Mucosa of rectum (tissue), 2 donors: ENCODE measurements at regions not wholly inside any gene's neighbourhood (a gene's known extent, or its start where the extent isn't known, plus 50 kb on each side); places are given as distances from the start of the nearest gene placed in this dataset.

Experiments
- H3K27ac ChIP-seq, 2 donors: one replicate each; pipeline ENCODE4 v1.7.0; 2013; ENCODE audit warnings: inconsistent platforms in 2 of 2, low read depth in 2 of 2, low read length in 2 of 2
- H3K27me3 ChIP-seq, 2 donors: one replicate each; pipeline ENCODE4 v1.7.0; 2013; ENCODE audit warnings: low read length in 2 of 2; ENCODE audit not compliant: control insufficient read depth in 2 of 2, insufficient read depth in 2 of 2
- H3K36me3 ChIP-seq, 2 donors: one replicate each; pipeline ENCODE4 v1.7.0; 2013; ENCODE audit warnings: low read length in 2 of 2; ENCODE audit not compliant: control insufficient read depth in 2 of 2, insufficient read depth in 2 of 2
- H3K4me1 ChIP-seq, 2 donors: one replicate each; pipeline ENCODE4 v1.7.0; 2013; ENCODE audit warnings: low read length in 2 of 2, mild to moderate bottlenecking in 1 of 2; ENCODE audit not compliant: control insufficient read depth in 2 of 2, insufficient read depth in 2 of 2
- H3K4me3 ChIP-seq, 2 donors: one replicate each; pipeline ENCODE4 v1.7.0; 2013; ENCODE audit warnings: low read length in 2 of 2
- H3K9ac ChIP-seq, 2 donors: one replicate each; pipeline ENCODE4 v1.7.0; 2013; ENCODE audit warnings: low read length in 2 of 2, low read depth in 1 of 2, mild to moderate bottlenecking in 1 of 2
- H3K9me3 ChIP-seq, 2 donors: one replicate each; pipeline ENCODE4 v1.7.0; 2013; ENCODE audit warnings: low read length in 2 of 2; ENCODE audit not compliant: control insufficient read depth in 2 of 2
- donor health status: healthy.
- donor health status: Normal muscosa, but diverticular disease.

- Histone ChIP-seq H3K36me3 (no peaks in the 10 kb centered on the region), H3K4me3 (no peak overlapping the region), H3K9ac (no peak overlapping the region), H3K27me3 (peaks cover 0 to 3% of the 10 kb centered on the region in 2 donors), H3K27ac (no peak overlapping the region), H3K4me1 (no peaks in the 10 kb centered on the region), H3K9me3 (no peaks in the 10 kb centered on the region)
These were observed 180.4 kb downstream of the DLL1 start for GRCh38 chr6:170110201-170111140.

DNA sequence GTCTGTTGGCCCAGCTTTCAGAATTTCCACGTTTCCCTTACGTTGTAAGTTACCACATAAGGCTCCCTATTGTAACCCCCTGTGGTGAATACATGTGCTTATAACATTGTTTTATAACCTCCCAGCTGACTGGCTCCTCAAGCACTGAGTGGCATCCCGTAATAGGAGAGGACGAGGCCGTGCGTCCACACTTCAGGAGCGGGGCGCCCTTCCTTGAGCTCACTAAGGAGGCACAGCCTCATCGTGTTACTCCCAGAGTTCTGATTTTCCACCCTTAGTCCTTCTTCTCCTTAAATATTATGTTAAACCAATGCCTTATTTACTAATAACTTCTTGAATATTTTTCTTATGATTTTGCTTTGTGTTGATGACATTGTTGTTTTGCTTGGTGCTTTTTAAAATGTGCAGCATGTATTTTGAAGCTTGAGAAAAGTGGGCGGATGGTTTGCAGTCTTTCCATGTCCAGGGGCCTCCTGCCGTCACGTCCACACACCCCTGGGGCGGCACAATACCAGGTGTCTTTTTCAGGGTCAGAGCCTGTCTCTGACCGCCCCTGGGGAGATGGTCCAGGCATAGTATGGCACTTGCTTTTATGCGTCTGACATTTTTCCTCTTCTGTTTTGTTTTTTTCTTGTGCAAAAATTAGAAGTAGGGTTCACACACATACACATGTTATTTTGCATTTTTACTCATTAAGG, 181.8 kb downstream of the DLL1 start:
- Histone ChIP-seq H3K9me3 (no peaks in the 10 kb centered on the region), H3K4me1 (no peaks in the 10 kb centered on the region), H3K27me3 (peaks cover 0 to 3% of the 10 kb centered on the region in 2 donors), H3K9ac (no peak overlapping the region), H3K4me3 (no peak overlapping the region), H3K27ac (no peak overlapping the region), H3K36me3 (no peaks in the 10 kb centered on the region)

- no peak overlapping the region for H3K9ac ChIP-seq
- peaks cover 0 to 3% of the 10 kb centered on the region in 2 donors for H3K27me3 ChIP-seq
- no peaks in the 10 kb centered on the region for H3K4me1 ChIP-seq
- no peaks in the 10 kb centered on the region for H3K9me3 ChIP-seq
- no peak overlapping the region for H3K4me3 ChIP-seq
- no peak overlapping the region for H3K27ac ChIP-seq
- H3K36me3 ChIP-seq = no peaks in the 10 kb centered on the region
These were observed 182.4 kb downstream of the DLL1 start for GRCh38 chr6:170108456-170108855.

DNA sequence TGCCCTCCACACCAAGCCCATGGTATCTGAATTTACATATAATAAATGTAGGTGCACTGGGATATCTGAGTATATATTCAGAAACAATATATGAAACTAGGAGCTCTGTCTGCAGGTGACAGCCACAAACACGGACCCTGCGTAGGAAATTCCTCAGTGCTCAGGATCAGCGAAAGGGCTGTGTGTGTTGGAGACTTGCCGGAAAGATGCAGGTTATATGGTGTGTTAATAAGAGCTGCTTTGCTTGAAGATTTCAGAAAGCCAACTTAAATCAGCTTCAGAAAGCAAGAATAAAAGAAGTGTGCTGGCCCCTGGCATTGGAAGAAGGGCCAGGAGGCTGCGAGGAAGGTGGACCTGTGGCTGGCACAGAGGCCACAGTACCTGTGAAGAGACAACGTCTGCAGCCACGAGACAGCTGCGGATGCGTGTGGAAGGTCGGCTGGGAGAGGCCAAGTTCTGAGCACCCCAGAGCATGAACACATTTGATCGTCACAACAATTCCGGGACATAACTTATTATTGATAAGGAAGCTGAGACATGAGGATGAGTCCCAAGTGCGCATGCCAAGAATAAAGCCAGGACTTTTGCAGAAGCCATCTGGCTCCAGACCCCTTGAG, 183.2 kb downstream of the DLL1 start:
- Histone ChIP-seq H3K9me3 (no peaks in the 10 kb centered on the region), H3K27ac (no peak overlapping the region), H3K27me3 (peaks cover 0 to 3% of the 10 kb centered on the region in 2 donors), H3K4me3 (no peak overlapping the region), H3K36me3 (no peaks in the 10 kb centered on the region), H3K9ac (no peak overlapping the region), H3K4me1 (no peaks in the 10 kb centered on the region)

DNA sequence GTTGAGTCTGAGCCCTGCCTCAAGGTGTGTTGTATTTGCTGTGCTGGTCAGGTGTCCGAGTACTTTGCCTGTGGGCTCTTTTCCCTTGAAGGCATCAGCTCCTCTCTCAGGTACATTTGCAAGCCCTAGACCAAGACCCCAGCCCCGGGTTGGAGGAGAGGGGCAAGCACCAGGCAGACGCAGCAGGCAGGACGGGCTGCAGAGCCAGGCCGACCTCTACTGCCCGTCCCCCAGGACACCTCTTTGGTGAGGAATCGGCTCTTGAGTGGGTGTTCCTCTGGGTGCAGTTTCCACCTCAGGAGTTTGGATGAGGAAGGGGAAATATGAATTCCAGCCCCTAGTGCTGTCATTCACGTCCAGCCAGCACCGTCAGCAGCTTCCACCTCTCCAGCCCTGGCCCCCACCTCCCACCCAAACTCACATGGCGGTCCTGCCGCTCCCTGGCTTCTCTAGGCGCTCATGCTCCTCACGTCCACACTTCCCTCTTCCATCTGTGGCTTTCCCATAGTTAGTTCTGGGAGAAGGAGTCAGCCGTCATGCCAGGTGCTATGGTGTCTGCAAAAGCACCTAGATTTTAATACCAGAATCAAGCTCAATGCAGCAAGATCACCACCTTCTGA, 183.9 kb downstream of the DLL1 start:
- Histone ChIP-seq H3K27me3 (peaks cover 0 to 3% of the 10 kb centered on the region in 2 donors), H3K9ac (no peak overlapping the region), H3K4me1 (no peaks in the 10 kb centered on the region), H3K4me3 (no peak overlapping the region), H3K9me3 (no peaks in the 10 kb centered on the region), H3K36me3 (no peaks in the 10 kb centered on the region), H3K27ac (no peak overlapping the region)

DNA sequence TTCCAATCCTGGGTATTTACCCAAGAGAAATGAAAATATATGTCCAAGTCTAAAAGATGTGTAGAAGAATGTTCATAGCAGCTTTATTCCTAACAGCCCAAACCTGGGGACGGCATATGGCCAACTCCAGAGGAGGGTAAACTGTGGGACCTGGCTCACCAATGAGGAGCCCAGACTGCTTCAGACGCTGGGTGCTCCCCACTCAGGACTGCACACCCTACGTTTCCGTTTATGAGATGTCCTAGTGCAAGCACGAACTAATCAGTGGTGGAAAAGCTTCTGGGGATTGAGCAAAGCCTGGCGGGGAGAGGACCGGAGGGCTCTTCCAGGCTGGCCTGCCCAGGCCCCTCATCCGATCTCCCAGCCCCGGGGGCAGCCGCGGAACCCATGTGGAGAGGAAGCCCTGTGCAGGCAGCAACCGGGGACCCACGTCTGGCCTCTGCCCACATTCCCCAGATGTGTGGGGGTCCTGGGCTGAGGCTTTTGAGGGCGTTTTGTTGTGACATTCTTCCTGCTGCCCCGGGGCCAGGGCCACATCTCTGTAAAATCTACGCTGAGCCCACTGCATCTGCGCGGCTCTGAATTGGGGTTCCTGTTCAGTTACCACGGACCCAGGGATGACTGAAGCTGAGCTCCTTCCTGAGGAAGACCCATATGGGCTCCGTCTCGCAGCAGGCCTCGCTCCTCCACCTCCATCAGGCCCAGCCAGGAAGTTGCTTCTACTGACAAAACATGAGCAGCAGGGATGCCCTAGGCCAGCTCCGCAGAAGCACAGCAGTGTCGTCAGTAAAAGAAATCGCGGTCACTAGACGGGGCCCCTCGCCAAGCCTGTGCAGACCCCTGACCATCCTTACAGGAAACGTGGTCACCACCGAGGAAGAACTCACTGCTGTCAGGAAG, 188.0 kb downstream of the DLL1 start:
- Histone ChIP-seq H3K27me3 (peaks cover 0 to 3% of the 10 kb centered on the region in 2 donors), H3K9ac (no peak overlapping the region), H3K4me3 (no peak overlapping the region), H3K9me3 (no peaks in the 10 kb centered on the region), H3K4me1 (no peaks in the 10 kb centered on the region), H3K27ac (no peak overlapping the region), H3K36me3 (no peaks in the 10 kb centered on the region)

GRCh38 chr6:170102038-170102437, 188.8 kb downstream of the DLL1 start:
- Histone ChIP-seq H3K27me3 (peaks cover 0 to 3% of the 10 kb centered on the region in 2 donors), H3K9ac (no peak overlapping the region), H3K9me3 (no peaks in the 10 kb centered on the region), H3K36me3 (no peaks in the 10 kb centered on the region), H3K4me3 (no peak overlapping the region), H3K4me1 (no peaks in the 10 kb centered on the region), H3K27ac (no peak overlapping the region)

GRCh38 chr6:170101281-170102035, 189.4 kb downstream of the DLL1 start:
- Histone ChIP-seq H3K9me3 (no peaks in the 10 kb centered on the region), H3K9ac (no peak overlapping the region), H3K4me3 (no peak overlapping the region), H3K27me3 (no peaks in the 10 kb centered on the region), H3K36me3 (no peaks in the 10 kb centered on the region), H3K4me1 (no peaks in the 10 kb centered on the region), H3K27ac (no peak overlapping the region)

DNA sequence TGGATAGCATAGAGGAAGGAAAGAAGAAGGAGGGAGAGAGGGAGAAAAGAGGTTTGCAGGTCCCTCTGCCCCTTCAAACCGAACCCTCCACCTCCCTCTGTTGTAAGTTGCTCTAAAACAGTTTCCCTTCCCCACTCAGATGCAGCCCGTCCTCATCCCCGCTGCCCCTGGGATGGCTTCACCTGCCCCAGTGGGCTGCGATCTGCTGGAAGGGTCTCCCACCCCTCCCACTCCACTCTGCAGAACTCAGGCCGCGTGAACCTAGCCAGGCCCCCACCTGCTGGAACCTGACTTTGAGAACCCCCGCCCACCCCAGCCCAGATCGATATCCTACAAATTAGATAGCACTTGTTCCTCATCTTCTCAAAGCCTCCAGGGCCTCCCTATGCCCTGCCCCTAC, 190.8 kb downstream of the DLL1 start:
- no peaks in the 10 kb centered on the region for H3K27me3 ChIP-seq
- no peak overlapping the region for H3K9ac ChIP-seq
- H3K27ac ChIP-seq = no peak overlapping the region
- H3K4me3 ChIP-seq = no peak overlapping the region
- no peaks in the 10 kb centered on the region for H3K4me1 ChIP-seq
- no peaks in the 10 kb centered on the region for H3K36me3 ChIP-seq
- no peaks in the 10 kb centered on the region for H3K9me3 ChIP-seq
